ENCODE measurements at regions not wholly inside any gene's neighbourhood (a gene's known extent, or its start where the extent isn't known, plus 50 kb on each side); places are given as distances from the start of the nearest gene placed in this dataset.

GRCh38 chr2:341912-342311 is 54.0 kb upstream of the ALKAL2 start:
- H3K27me3 Mint-ChIP-seq: peaks cover 51% of the 10 kb centered on the region
- H3K4me3 Mint-ChIP-seq: no peak overlapping the region
- no peak overlapping the region for H3K27ac Mint-ChIP-seq
- peaks cover 2% of the 10 kb centered on the region for H3K4me1 Mint-ChIP-seq
- no peaks in the 10 kb centered on the region for H3K9me3 ChIP-seq (ENCODE audit: control insufficient read depth, low read length, poor library complexity, severe bottlenecking)
- ATAC-seq (no peak), DNase-seq (no peak)
- H3K36me3 Mint-ChIP-seq (ENCODE audit: low read depth): no peaks in the 10 kb centered on the region

GRCh38 chr2:341017-341542 is 53.2 kb upstream of the ALKAL2 start:
- no peak for ATAC-seq
- H3K27me3 Mint-ChIP-seq: peaks cover 43% of the 10 kb centered on the region

More at GRCh38 chr2:341017-341542, 53.2 kb upstream of the ALKAL2 start:
- no peak overlapping the region for H3K27ac Mint-ChIP-seq
- no peak for DNase-seq
- peaks cover 4% of the 10 kb centered on the region for H3K9me3 ChIP-seq (ENCODE audit: control insufficient read depth, low read length, poor library complexity, severe bottlenecking)
- H3K36me3 Mint-ChIP-seq (ENCODE audit: low read depth): no peaks in the 10 kb centered on the region
- peaks cover 2% of the 10 kb centered on the region for H3K4me1 Mint-ChIP-seq
- H3K4me3 Mint-ChIP-seq: no peak overlapping the region

Measured in T-helper 17 cell (primary cell).